GM18909 (cell line): ENCODE measurements at regions not wholly inside any gene's neighbourhood (a gene's known extent, or its start where the extent isn't known, plus 50 kb on each side); places are given as distances from the start of the nearest gene placed in this dataset.
"Not testable (repeated sequence)": the region's sequence is repeated elsewhere in the genome, so short reads cannot be mapped to it uniquely, and the experiment has no call there.

Experiments used
- ATAC-seq: cut with Tn5 transposase; IDR thresholded peaks from one replicate; pipeline ENCODE4 v1.9.1; 2021; ENCODE audit warnings: mild to moderate bottlenecking; ENCODE audit not compliant: unreplicated experiment, poor library complexity

GRCh38 chr15:84402856-84403608 lies 167.5 kb downstream of the GOLGA6L4 start:
- ATAC-seq: no peak

- ATAC-seq: not testable (repeated sequence)
Measured at GRCh38 chr15:84409357-84409756, 173.8 kb downstream of the GOLGA6L4 start.

GRCh38 chr15:84421513-84422181 lies 179.2 kb upstream of the ZSCAN2 start:
- not testable (repeated sequence) for ATAC-seq

- not testable (repeated sequence) for ATAC-seq
Measured at GRCh38 chr15:84425327-84425726, 175.5 kb upstream of the ZSCAN2 start.

GRCh38 chr15:84473305-84473877 lies 127.4 kb upstream of the ZSCAN2 start:
- ATAC-seq: not testable (repeated sequence)

- ATAC-seq: not testable (repeated sequence)
Measured at GRCh38 chr15:84476364-84477033, 124.3 kb upstream of the ZSCAN2 start.

GRCh38 chr15:84477550-84477949 lies 123.3 kb upstream of the ZSCAN2 start:
- ATAC-seq: peak; percentile 95

GRCh38 chr15:84480174-84480681 lies 120.6 kb upstream of the ZSCAN2 start:
- ATAC-seq: not testable (repeated sequence)

GRCh38 chr15:84483859-84484258 lies 117.0 kb upstream of the ZSCAN2 start:
- ATAC-seq: not testable (repeated sequence)

- ATAC-seq: not testable (repeated sequence)
Measured at GRCh38 chr15:84500165-84500889, 100.5 kb upstream of the ZSCAN2 start.

GRCh38 chr15:84503101-84503500 lies 97.7 kb upstream of the ZSCAN2 start:
- not testable (repeated sequence) for ATAC-seq

- not testable (repeated sequence) for ATAC-seq
Measured at GRCh38 chr15:84505552-84505951, 95.3 kb upstream of the ZSCAN2 start.

GRCh38 chr15:84512324-84512723 lies 88.5 kb upstream of the ZSCAN2 start:
- not testable (repeated sequence) for ATAC-seq

- ATAC-seq: not testable (repeated sequence)
Measured at GRCh38 chr15:84516773-84517172, 84.0 kb upstream of the ZSCAN2 start.

GRCh38 chr15:84525491-84526344 lies 75.1 kb upstream of the ZSCAN2 start:
- ATAC-seq: not testable (repeated sequence)

GRCh38 chr15:84530751-84531150 lies 70.1 kb upstream of the ZSCAN2 start:
- not testable (repeated sequence) for ATAC-seq

- not testable (repeated sequence) for ATAC-seq
Measured at GRCh38 chr15:84531223-84531622, 69.6 kb upstream of the ZSCAN2 start.

- ATAC-seq: not testable (repeated sequence)
Measured at GRCh38 chr15:84531709-84532367, 69.0 kb upstream of the ZSCAN2 start.
